SH-SY5Y (cell line): ENCODE measurements at regions not wholly inside any gene's neighbourhood (a gene's known extent, or its start where the extent isn't known, plus 50 kb on each side); places are given as distances from the start of the nearest gene placed in this dataset.

ENCODE experiments used
- GATA2 ChIP-seq: IDR thresholded peaks from 2 replicates; pipeline ENCODE4 v1.6.1; 2011; ENCODE audit warnings: mild to moderate bottlenecking, low read depth, low read length
- GATA3 ChIP-seq: IDR thresholded peaks from 2 replicates; pipeline ENCODE4 v1.6.1; 2011; ENCODE audit warnings: low read depth, mild to moderate bottlenecking, low read length, moderate library complexity

- TF ChIP-seq GATA3 (no peak), GATA2 (no peak)
These were observed 669.0 kb downstream of the PRELID2 start for GRCh38 chr5:145166110-145166509.
